GM21786 (cell line): ENCODE measurements at regions not wholly inside any gene's neighbourhood (a gene's known extent, or its start where the extent isn't known, plus 50 kb on each side); places are given as distances from the start of the nearest gene placed in this dataset.

Experiments
- ATAC-seq: cut with Tn5 transposase; IDR thresholded peaks from one replicate; pipeline ENCODE4 v1.9.1; 2021; ENCODE audit not compliant: unreplicated experiment

DNA sequence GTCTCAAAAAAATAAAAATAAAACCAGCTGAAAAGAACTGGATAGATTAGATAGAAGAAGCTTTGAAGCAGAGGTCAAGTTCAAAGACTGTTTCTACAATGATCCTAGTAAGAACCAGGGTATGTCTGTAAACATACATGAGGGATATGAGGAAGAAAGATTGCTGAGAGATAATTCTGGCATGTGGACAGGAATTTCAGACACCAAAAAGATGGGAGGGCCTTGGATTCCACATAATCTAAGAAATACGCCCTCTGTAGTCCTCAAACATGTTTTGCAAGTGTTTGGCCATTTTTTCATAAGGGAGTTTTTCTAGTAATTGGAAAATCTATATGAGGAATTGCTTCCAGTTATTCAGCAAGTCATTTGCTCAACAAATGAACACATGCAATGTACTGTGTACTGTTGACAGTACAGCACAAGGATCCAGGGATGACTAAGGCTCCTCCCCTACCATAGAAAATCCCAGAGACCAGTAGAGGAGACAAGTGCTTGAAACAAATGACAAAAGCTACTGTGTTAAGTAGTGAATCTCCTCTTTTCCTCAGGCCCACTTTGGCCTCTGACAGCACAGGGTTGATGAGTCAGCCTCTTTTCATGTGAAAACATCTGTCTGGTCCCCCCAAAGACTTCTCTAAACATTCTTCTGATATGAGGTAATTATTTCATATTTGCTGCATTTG, 795.9 kb downstream of the MAFB start:
- ATAC-seq = no peak

DNA sequence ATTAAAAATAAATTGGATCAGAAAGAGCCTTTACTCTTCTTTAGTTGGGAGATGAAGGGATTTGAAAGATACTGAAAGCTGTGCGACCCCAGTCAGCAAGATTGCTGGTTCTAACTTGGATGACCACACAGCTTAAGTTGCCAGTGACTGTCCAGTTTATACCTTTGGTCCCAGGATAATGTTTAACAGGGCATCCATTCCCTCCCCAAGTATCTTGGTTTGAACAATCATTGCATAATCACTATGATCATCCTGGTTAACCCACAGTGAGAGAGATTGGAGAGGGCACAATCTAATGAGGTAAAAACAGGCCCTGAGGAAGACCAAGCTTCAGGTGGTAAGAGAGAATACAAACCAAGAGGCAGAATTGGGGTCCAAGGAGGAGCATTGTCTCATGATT, 798.3 kb downstream of the MAFB start:
- no peak for ATAC-seq

DNA sequence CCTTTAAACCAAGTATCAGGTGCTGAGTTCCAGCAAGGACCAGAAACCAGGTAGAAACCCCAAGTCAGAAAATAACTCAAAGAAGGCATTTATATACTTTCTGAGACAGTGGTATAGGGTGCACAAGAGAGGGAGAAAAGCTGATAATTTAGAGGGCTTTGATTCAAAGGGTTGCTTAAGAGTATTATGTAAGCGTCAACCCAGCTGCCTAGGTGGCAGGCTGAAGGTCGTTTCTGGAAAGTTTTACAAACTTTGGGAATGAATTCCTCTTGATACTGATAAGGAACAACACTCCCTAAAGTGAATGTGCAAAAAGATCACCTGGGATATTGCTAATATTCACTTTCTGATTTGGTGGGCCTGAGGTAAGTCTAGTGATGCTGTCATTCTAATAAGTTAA, 800.7 kb downstream of the MAFB start:
- ATAC-seq = no peak

DNA sequence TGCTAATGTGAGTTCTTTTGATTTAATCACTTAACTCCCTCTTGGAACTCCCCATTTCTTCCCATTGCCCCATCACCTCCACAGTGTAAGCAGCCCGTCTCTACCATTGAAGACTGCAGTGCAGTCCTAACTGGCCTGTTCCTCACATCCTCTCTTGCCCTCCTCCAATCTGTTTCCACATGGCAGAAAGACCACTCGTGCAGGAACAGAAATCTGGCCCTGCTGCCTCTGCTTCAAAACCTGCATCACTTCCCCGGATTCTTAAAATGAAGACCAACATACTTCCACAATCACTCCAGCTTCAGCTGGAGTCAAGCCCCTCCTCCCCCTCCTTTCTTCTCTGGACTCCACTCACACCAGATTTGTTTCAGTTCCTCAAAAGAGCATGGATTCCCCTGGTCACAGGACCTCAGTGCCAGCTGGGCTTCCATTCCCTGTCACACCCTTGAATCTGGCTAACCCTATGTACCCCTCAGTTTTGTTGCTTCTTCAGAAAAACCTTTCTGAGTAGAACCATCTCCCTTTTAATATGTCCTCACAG, 802.3 kb downstream of the MAFB start:
- no peak for ATAC-seq

DNA sequence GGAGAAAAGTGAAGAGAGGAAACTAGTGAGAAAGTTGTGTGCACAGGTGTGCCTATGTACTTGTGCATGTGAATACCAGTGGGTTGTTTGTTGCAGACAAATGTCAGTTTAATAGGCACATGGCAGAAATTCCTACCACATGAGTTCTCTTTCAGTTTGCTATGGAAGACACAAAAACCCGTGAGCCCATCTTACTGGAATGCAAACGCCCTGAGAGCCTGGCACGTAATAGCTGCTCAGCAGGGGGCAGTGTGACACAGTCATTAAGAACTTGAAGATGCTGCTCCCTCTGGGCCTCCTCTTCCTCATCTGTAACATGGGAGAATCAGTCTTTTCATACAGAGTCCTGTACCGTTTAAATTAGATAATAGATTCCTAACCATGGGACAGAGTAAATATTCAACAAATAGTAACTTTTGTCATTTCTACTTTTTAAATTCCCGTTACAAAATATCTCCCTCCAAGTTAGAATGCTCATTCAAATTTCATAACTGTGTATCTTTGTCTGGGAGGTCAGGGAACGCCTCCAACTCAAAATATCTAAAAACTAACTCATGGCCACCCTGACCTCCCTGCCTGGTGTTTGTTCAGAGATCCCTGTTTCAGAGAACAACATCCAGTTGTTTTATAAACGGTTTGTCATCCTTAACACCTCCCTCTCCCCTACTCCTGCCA, 802.9 kb downstream of the MAFB start:
- no peak for ATAC-seq

DNA sequence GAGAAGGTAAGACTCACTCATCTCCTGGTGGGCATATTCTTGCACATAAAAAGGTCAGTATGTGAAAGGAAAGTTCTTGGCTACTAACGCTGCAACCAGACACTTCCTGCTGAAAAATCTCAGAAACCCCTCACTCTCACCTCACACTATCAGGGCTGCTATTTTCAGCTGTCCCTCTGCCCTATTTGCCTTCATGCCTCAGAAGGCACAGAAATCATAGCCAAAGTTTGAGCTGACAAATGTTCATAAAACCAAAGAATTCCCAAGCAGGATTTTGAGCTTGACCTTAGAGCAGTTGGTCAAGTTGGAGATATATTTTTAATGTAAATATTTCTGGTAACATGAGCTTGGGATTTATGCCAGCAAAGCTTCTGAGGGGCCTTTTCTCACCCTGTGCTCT, 806.2 kb downstream of the MAFB start:
- ATAC-seq = no peak

DNA sequence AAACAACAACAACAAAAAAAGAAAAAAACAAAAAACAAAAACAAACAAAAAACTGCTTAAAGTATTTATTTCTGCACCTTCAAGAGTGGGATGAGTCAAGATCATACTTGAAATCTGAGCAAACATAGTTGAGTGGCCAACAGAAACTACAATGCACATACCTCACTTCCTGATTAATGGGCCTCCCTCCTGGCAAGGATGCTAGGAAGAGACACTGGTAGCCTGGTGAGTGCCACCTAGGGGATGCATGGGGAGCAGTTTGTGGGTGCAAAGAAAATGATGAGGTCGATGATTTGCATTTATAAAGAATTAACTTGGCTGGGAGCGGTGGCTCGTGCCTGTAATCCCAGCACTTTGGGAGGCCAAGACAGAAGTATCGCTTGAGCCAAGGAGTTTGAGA, 808.1 kb downstream of the MAFB start:
- no peak for ATAC-seq

DNA sequence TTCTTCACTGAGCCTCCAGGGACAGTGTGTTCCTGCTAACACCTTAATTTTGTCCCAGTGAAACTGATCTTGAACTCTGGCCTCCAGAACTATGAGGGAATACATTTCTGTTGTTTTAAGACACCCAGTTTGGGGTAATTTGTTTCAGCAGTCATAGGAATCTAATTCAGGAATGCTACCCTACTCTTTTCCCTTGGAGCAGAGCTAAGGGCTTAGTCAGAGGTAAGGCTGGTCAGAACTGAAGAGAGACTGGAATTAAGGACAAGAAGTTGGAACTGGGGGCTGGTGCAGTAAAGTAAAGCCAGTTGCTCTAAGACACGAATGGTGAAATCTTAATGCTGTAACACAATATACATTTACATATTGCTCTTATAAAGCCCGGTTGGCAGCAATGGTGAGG, 809.7 kb downstream of the MAFB start:
- ATAC-seq = no peak

DNA sequence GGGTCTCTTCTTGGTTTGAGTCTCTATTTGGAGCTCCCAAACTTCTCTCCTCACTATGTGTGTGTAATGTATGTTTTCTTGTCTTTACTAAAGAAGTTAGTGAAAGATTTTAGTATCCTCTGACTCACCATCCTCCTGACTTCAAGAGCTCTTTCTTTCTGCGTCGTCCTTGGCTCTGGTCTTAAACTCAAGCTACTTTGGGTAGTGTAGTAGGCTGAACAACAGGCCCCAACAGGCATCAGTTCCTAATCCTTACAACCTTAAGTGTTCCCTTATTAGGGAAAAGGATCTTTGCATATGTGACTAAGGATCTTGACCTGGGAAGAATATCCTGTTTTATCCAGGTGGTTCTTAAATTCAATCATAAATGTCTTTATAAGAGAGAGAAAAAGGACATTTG, 810.2 kb downstream of the MAFB start:
- ATAC-seq = no peak

DNA sequence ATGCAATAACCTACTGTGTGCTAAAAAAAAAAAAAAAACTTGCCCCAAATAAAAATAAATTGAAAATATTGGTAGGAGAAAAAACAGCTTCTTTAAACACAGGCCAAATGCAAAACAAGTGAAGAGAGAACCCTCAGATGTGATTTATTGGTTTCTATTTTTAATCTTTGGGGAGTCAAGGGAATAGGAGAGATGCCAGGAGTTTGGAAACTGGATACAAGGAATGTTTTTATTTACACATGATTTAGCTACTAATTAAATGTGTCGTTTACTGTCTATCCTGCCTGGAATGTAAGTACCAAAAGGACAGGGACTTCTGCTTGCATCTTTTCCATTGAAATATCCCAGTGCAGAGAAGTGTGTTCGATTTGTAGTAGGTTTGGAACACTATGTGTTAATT, 810.7 kb downstream of the MAFB start:
- no peak for ATAC-seq

DNA sequence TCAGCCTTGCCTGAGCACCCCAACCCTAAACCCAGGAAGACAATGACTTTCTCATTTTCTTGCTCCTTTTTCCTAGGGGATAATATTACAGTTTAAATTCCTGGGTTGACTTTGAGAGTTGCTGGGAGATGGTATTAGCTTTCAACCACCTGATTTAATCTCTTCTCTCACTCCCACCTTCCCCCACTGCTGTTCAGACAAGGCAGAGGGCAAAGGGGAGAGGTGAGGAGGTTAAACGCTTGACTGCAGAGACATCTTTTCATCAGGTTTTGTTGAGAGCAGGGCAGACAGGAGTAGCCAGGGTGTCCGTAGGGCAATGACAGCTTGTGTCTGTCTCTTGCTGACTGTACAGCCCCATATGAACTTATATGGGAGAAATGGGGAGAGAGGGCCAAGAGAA, 811.2 kb downstream of the MAFB start:
- no peak for ATAC-seq

DNA sequence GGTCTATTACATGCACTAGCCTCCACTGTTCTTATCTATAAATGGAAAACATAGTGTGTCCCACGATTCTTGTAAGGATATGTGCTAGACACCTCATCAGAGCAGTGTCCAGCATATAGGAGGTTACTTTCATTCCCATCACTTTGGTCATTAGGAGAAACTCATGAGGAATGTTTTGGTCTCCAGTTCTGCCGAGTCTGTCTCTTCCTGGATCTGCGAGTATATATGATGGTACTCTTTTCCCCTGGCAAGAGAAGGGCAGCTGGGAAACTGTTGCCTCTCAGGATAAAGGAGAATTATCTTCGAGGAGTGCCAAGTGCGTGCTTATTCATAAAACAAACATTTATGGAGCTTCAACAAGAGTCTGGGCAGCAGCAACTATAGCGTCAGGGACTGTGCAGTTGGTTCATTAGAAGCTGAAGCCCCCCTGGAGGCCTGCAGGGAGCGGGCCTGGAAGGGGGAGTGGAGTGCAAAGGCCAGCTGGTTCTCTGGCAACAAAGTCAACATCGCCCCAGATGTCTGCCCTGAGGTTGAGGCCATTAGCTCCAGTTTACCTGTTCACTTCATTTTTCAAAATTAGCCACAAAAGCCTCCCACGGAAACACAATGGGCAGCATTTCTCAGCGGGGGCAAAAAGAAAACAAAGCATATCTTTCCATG, 811.9 kb downstream of the MAFB start:
- ATAC-seq = no peak

DNA sequence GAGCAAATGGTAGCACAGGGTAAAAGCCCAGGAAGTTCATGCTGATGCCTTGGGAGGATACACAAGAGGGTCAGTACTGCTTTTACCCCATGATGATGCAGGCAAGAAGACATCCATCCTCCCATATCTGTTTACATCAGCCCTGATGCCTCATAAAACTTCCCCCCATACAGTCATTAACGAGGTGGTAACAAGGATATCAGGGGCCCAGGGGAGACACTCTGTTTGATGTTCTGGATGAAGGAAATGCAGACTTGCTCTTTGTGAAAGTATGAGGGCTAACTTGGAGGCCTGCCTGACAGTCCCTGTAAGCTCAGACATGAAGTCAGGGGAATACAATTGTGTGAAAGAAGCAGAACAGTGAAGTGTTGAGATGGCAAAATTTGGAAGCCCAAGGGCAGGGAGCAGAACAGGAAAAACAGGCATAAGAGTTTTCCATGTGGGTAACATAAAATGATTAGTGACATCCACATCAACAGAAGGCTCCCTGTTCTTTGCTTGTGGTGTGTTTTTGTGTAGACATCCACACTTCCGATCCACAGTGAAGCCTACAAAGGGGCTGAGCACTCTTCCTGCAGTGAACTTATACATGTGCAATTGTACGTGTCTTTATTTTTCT, 813.4 kb downstream of the MAFB start:
- ATAC-seq = no peak

DNA sequence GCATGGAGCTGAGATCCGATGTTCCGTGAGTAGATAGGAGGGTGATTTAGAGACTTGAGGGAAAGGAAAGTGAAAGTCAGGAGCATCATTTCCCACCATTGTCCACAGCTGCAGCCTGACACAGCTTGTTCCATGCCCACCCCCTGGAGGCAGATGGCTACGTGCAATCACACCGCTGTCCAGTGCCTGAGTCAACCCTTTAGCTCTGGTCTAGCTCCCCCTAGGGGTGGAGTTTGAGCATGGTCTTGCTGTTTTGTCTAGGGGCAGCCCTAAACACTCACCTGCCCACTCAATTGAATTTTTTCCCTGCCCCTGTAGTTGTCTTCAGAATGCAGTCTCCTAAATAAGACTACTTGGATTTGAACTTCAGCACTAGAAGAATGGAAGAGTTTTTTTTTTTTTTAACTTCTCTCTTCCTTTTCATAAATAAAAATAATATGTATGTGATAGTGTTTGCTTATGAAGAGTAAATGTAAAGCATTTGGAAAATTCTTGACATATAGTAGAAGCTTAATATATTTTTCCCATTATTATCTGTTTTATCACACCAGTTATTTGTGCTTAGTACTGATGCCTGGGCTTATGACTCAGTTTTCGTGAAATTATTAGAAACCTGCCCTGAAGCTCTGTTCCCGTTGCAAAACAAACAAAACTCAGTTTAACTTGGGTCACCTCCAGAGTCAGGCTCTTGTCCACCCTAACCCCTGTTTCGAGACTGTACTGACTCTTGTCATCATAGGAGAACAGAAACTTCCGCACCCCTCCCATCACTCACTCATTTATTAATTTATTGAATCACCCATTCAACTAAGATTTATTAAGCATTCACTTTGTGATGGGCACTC, 814.8 kb downstream of the MAFB start:
- ATAC-seq = peak; percentile 89

DNA sequence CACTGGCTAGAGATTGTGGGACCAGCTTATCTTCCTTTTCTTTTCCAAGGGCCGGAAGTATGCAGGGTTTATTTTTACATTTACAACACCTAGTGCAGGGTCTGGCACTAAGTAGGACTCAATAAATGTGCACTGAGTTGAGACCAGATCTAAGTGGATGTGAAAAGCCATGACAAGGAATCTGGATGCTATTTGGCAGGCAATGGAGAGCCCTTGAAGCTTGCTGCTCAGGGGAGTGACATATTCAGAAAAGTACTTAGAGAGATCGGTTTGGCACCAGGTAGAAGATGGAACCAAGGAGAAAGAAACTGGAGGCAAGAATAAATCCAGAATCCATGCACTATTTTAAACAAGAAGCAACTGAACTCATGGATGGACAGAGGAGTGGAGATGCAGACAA, 815.8 kb downstream of the MAFB start:
- ATAC-seq = no peak

DNA sequence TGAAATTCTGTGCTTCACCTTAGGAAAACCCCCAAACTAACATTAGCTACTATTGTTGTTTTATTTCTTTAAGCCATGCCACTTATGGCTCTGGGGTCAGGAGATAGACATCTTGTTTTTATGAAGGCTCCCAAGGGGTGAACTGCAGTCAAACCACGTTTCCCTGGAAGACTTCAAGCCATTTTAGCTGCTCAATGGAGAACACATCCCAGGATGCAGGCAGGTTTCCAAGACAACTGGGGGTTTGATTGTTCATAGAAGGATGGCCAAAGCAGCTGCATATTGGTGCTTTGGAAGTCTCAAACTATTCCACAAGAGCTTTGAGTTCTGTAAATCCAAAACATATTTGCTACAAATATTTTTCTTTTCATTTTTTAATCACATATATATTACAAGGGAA, 818.0 kb downstream of the MAFB start:
- ATAC-seq = no peak

DNA sequence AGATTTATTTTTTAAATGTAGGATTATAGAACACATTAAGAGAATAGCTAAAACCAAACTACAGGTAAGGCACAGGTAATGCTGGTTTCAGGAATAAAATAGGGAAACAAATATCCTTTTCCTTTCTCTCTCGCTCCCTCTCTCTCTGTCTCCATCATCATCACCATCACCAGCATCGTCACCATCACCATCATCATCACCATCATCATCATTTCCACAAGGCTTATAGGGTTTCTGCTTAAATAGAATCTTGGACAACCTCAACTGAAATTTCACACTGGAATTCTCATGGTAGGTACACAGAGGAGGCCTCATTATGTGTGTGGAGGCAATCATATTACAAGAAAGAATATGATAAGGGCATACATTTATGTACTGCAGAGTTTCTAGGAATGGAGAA, 823.6 kb downstream of the MAFB start:
- no peak for ATAC-seq

DNA sequence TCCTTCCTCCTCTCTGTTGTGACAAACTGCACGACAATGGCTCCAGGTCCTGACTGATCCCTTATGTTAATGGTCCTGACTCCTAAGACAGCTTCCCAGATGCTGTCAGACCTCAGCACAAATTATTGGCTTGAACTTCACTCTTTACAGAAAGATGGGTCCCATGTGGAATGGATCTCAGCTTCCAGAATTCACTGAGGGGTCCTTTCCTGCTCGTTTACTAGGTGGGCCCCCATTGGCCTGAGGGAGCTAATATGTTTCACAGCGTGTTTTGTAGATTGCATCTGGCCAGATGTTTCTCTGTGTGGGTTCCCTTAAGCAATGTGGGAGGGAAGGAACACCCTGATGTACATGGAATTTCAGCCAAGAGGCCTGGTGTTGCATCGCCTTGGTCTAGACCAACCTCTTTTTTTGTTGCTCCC, 826.6 kb downstream of the MAFB start:
- ATAC-seq = no peak

DNA sequence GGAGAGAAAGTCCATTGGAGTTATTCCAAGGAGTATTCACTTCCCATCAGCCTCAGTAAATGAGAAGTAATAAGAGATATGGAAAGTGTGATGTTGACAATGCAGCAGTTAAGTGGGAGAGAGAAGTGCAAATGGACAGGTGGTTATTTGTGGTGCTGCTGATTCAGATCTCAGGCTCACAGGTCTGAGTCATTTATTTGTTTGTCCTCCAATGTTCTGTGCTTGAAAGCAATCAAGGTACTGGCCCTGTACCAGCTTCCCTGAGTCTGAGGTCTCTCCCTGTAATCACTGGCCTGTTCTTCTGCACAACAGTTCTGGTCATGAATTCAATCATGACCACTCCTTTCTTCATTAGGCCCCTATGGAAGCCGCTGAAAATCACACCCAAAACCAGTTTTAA, 827.7 kb downstream of the MAFB start:
- ATAC-seq = no peak

DNA sequence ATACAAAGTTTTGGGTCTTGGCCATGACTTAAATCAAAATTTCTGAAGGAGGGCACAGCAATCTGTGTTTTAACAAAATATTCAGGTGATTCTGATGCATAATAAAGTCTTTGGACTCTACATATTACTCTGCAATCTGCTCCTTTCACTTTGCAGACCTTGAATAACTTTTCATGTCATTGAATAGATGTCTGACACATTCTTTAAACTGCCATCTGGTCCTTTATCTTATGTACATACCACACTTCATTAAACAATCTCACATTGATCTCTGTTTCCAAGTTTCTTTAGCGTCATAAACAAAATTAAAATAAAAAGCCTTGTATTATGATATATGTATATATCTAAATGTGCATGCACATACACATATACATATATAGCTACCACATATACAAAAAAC, 831.2 kb downstream of the MAFB start:
- no peak for ATAC-seq

DNA sequence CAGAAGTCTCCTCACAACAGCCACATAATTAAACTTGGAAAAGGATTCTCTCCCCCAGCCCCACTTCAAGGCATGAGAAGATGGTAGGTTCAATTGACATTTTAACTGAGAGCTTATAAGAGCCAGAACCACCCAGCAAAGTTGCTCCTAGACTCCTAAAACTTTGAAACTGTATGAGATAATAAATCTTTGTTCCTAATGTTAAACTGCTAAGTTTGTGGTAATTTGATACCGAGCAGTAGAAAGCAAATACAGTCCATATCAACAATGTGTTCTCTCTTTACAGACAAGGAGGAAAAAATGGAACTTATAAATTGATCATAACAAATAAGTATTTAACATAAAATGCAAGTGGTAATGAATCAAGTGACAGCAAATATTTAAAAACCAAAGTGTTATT, 831.8 kb downstream of the MAFB start:
- ATAC-seq = no peak
